HepG2 (cell line): ENCODE measurements at regions not wholly inside any gene's neighbourhood (a gene's known extent, or its start where the extent isn't known, plus 50 kb on each side); places are given as distances from the start of the nearest gene placed in this dataset.

ENCODE experiments used
- ATAC-seq: fragments of 200-7000 bp; cut with Tn5 transposase; 3 replicates; pipeline ENCODE4 v1.9.1; 2020; ENCODE audit warnings: mild to moderate bottlenecking, moderate library complexity
- BruUV-seq: library from RNA; stranded (reverse); fragments of 400-500 nt; replicated peaks from 2 replicates; lab custom pipeline; 2021; lab: Mats Ljungman, UMichigan
- CTCF ChIA-PET: fragments of 300-600 bp; formaldehyde crosslinking; extraction: SDS; loops from one replicate; lab custom pipeline; 2021; ENCODE audit warnings: low total read pairs, inconsistent platforms, low intra/inter-chr PET ratio; lab: Yijun Ruan, JAX
- POLR2A ChIA-PET: fragments of 350-600 bp; sonication (Branson Sonifier 250); formaldehyde crosslinking; loops from one replicate; lab custom pipeline; 2020; ENCODE audit warnings: antibody characterized with exemption, inconsistent platforms; lab: Yijun Ruan, JAX
- DNase-seq: peaks from one replicate; pipeline ENCODE4 v3.0.0-alpha.2; 2015; ENCODE audit warnings: low spot score
- FAIRE-seq: peaks from 3 replicates; lab custom pipeline; 2011; peaks lifted over from hg19 to GRCh38; lab: Jason Lieb, UNC
- H2AFZ ChIP-seq: one replicate; pipeline ENCODE4 v1.6.1; 2011; ENCODE audit warnings: low read length, inconsistent platforms
- H3K27ac ChIP-seq: fragments of 300-600 bp; 3 replicates; pipeline ENCODE4 v1.8.0; 2011; ENCODE audit warnings: mixed run types, mild to moderate bottlenecking, mixed read lengths, low read length, inconsistent platforms; ENCODE audit not compliant: insufficient read depth; ENCODE audit errors: extremely low read length
- H3K27me3 ChIP-seq, 2 experiments: fragments of 200-600 bp in 1 of 2; 2 replicates in 1 of 2; 3 replicates in 1 of 2; pipeline versions ENCODE4 v1.6.0 to v1.8.0; 2011; ENCODE audit warnings: low read length in 2 of 2, mild to moderate bottlenecking in 2 of 2, moderate library complexity in 2 of 2, inconsistent platforms in 1 of 2; ENCODE audit not compliant: insufficient read depth in 2 of 2, control insufficient read depth in 1 of 2
- H3K36me3 ChIP-seq, 2 experiments: fragments of 200-600 bp in 1 of 2; replicated peaks in 1 of 2; 2 replicates in 1 of 2; 3 replicates in 1 of 2; pipeline versions ENCODE4 v1.5.1 to v1.8.0; 2011; ENCODE audit warnings: low read length in 2 of 2, inconsistent platforms in 1 of 2; ENCODE audit not compliant: insufficient read depth in 2 of 2, control insufficient read depth in 1 of 2
- H3K4me1 ChIP-seq: 2 replicates; pipeline ENCODE4 v1.5.1; 2012; ENCODE audit warnings: low read length, inconsistent platforms; ENCODE audit not compliant: insufficient read depth
- H3K4me2 ChIP-seq: 2 replicates; pipeline ENCODE4 v1.6.0; 2011; ENCODE audit warnings: low read depth, low read length, inconsistent platforms
- H3K4me3 ChIP-seq, 3 experiments: fragments of 200-600 bp in 1 of 3; sonication (generic), shearing (Covaris generic) in 1 of 3; replicated peaks in 1 of 3; 2 replicates each; pipeline ENCODE4 v1.5.1; 2011 to 2016; ENCODE audit warnings: low read length in 3 of 3, inconsistent platforms in 2 of 3, low read depth in 2 of 3, mild to moderate bottlenecking in 2 of 3, control low read depth in 1 of 3, mixed read lengths in 1 of 3; ENCODE audit not compliant: insufficient read depth in 1 of 3
- H3K79me2 ChIP-seq: one replicate; pipeline ENCODE4 v1.6.1; 2011; ENCODE audit warnings: low read length, inconsistent platforms; ENCODE audit not compliant: insufficient read depth
- H3K9ac ChIP-seq: 2 replicates; pipeline ENCODE4 v1.6.0; 2011; ENCODE audit warnings: mild to moderate bottlenecking, low read depth, low read length, inconsistent platforms; ENCODE audit not compliant: insufficient read depth
- H3K9me3 ChIP-seq: 2 replicates; pipeline ENCODE4 v1.5.1; 2012; ENCODE audit warnings: mild to moderate bottlenecking, low read length
- H4K20me1 ChIP-seq: 2 replicates; pipeline ENCODE4 v1.6.0; 2011; ENCODE audit warnings: inconsistent platforms, mild to moderate bottlenecking, low read length, moderate library complexity; ENCODE audit not compliant: insufficient read depth
- ARNT2 ChIP-seq: sonication (generic); formaldehyde crosslinking; IDR thresholded peaks from 2 replicates; pipeline ENCODE4 v1.8.0; 2022; ENCODE audit warnings: mild to moderate bottlenecking, low read depth, missing genetic modification reagents, moderate library complexity
- BORCS8-MEF2B ChIP-seq: sonication (generic); formaldehyde crosslinking; IDR thresholded peaks from 2 replicates; pipeline ENCODE4 v1.8.0; 2022; ENCODE audit warnings: mild to moderate bottlenecking, missing genetic modification reagents
- FOXP1 ChIP-seq, 2 experiments: fragments of 450-650 bp in 1 of 2; IDR thresholded peaks; 2 replicates each; pipeline ENCODE4 v1.6.1; 2017 to 2018; ENCODE audit warnings: antibody characterized with exemption in 1 of 2
- HNRNPUL1 ChIP-seq: fragments of 200-400 bp; formaldehyde crosslinking; IDR thresholded peaks from 2 replicates; pipeline ENCODE4 v1.6.1; 2017; ENCODE audit warnings: low read depth, mild to moderate bottlenecking, low read length, moderate library complexity
- HOXA7 ChIP-seq: sonication (generic); formaldehyde crosslinking; IDR thresholded peaks from 2 replicates; pipeline ENCODE4 v1.8.1; 2022; ENCODE audit warnings: mild to moderate bottlenecking, missing genetic modification reagents, moderate library complexity
- ISL2 ChIP-seq: sonication (generic); formaldehyde crosslinking; IDR thresholded peaks from 2 replicates; pipeline ENCODE4 v1.5.0; 2020; ENCODE audit warnings: missing genetic modification reagents
- RORA ChIP-seq: sonication (generic); formaldehyde crosslinking; IDR thresholded peaks from 2 replicates; pipeline ENCODE4 v1.5.0; 2020; ENCODE audit warnings: mild to moderate bottlenecking, missing genetic modification reagents, moderate library complexity
- SETDB1 ChIP-seq: sonication (generic); formaldehyde crosslinking; IDR thresholded peaks from 2 replicates; pipeline ENCODE4 v1.5.1; 2020; ENCODE audit warnings: missing genetic modification reagents, mild to moderate bottlenecking, borderline replicate concordance
- SOX13 ChIP-seq, 3 experiments: fragments of 450-650 bp in 1 of 3; sonication (generic) in 1 of 3; formaldehyde crosslinking in 1 of 3; IDR thresholded peaks in 2 of 3; conservative IDR thresholded peaks in 1 of 3; 2 replicates each; pipeline versions ENCODE4 v1.5.0 to v1.6.1; 2016 to 2020; ENCODE audit warnings: antibody characterized with exemption in 1 of 3, mild to moderate bottlenecking in 1 of 3, missing compliant biosample characterization in 1 of 3, missing genetic modification reagents in 1 of 3, moderate library complexity in 1 of 3
- SYNCRIP ChIP-seq: fragments of 200-400 bp; formaldehyde crosslinking; IDR thresholded peaks from 2 replicates; pipeline ENCODE4 v1.6.1; 2018; ENCODE audit warnings: mild to moderate bottlenecking, low read depth, low read length; ENCODE audit not compliant: insufficient read depth
- TGIF2 ChIP-seq: IDR thresholded peaks from 2 replicates; pipeline ENCODE4 v1.6.1; 2016; ENCODE audit warnings: control low read depth, missing compliant biosample characterization
- XRCC5 ChIP-seq: fragments of 200-400 bp; formaldehyde crosslinking; optimal IDR thresholded peaks from 2 replicates; pipeline ENCODE3; 2017; ENCODE audit warnings: mild to moderate bottlenecking, low read length
- ZBTB43 ChIP-seq: sonication (generic); formaldehyde crosslinking; conservative IDR thresholded peaks from 2 replicates; pipeline ENCODE4 v1.4.0; 2020; ENCODE audit warnings: missing genetic modification reagents
- ZFP41 ChIP-seq: sonication (generic); formaldehyde crosslinking; IDR thresholded peaks from 2 replicates; pipeline ENCODE4 v1.4.0; 2020; ENCODE audit warnings: mild to moderate bottlenecking, missing genetic modification reagents, borderline replicate concordance
- ZNF382 ChIP-seq: sonication (generic); formaldehyde crosslinking; IDR thresholded peaks from 2 replicates; pipeline ENCODE4 v1.5.0; 2020; ENCODE audit warnings: missing genetic modification reagents, mild to moderate bottlenecking, borderline replicate concordance
- ZNF703 ChIP-seq: sonication (generic); formaldehyde crosslinking; IDR thresholded peaks from 2 replicates; pipeline ENCODE4 v1.5.1; 2020; ENCODE audit warnings: missing genetic modification reagents, mild to moderate bottlenecking, moderate library complexity, borderline replicate concordance
- in situ Hi-C: cut with HindIII; loops from 2 replicates; pipeline ENCODE4 v1.10.0; 2017; ENCODE audit warnings: low pct_unique_long_range_greater_than_20kb; ENCODE audit not compliant: extremely low pct_ligation_motif_present
- intact Hi-C: fragments of 100-400 bp; cut with micrococcal nuclease; formaldehyde crosslinking; loops from one replicate; pipeline ENCODE4 v1.10.0; 2022; ENCODE audit not compliant: unreplicated experiment
- TF ChIP-seq, protein P1 (sequence below): sonication (generic); formaldehyde crosslinking; IDR thresholded peaks from 2 replicates; pipeline ENCODE4 v1.4.0; 2020; ENCODE audit warnings: missing genetic modification reagents
- TF ChIP-seq, protein P2 (sequence below): sonication (generic); formaldehyde crosslinking; IDR thresholded peaks from 2 replicates; pipeline ENCODE4 v1.4.0; 2020; ENCODE audit warnings: missing genetic modification reagents, borderline replicate concordance

- ATAC-seq, result no peak
- POLR2A ChIA-PET, result no interaction called here
- H3K36me3 ChIP-seq, result no peaks in the 10 kb centered on the region
- TF ChIP-seq ZNF382 (CRISPR knock-in tag) (no peak), FOXP1 (IDR thresholded peaks at IDR 0.05) (no peak), FOXP1 (CRISPR knock-in tag; IDR thresholded peaks at IDR 0.05) (no peak), XRCC5 (no peak), ARNT2 (no peak), TGIF2 (CRISPR knock-in tag) (no peak), BORCS8-MEF2B (no peak), RORA (CRISPR knock-in tag) (no peak), HNRNPUL1 (no peak), ZFP41 (CRISPR knock-in tag) (no peak), ZNF703 (CRISPR knock-in tag) (no peak), HOXA7 (CRISPR knock-in tag) (no peak), SOX13 (IDR thresholded peaks at IDR 0.05) (no peak), SOX13 (CRISPR knock-in tag; conservative IDR thresholded peaks at IDR 0.05 in 1 of 2, IDR thresholded peaks at IDR 0.05 in 1 of 2) (no peak), SYNCRIP (no peak), ZBTB43 (CRISPR knock-in tag) (no peak), SETDB1 (CRISPR knock-in tag) (no peak), ISL2 (CRISPR knock-in tag) (no peak)
- TF ChIP-seq, protein P1, sequence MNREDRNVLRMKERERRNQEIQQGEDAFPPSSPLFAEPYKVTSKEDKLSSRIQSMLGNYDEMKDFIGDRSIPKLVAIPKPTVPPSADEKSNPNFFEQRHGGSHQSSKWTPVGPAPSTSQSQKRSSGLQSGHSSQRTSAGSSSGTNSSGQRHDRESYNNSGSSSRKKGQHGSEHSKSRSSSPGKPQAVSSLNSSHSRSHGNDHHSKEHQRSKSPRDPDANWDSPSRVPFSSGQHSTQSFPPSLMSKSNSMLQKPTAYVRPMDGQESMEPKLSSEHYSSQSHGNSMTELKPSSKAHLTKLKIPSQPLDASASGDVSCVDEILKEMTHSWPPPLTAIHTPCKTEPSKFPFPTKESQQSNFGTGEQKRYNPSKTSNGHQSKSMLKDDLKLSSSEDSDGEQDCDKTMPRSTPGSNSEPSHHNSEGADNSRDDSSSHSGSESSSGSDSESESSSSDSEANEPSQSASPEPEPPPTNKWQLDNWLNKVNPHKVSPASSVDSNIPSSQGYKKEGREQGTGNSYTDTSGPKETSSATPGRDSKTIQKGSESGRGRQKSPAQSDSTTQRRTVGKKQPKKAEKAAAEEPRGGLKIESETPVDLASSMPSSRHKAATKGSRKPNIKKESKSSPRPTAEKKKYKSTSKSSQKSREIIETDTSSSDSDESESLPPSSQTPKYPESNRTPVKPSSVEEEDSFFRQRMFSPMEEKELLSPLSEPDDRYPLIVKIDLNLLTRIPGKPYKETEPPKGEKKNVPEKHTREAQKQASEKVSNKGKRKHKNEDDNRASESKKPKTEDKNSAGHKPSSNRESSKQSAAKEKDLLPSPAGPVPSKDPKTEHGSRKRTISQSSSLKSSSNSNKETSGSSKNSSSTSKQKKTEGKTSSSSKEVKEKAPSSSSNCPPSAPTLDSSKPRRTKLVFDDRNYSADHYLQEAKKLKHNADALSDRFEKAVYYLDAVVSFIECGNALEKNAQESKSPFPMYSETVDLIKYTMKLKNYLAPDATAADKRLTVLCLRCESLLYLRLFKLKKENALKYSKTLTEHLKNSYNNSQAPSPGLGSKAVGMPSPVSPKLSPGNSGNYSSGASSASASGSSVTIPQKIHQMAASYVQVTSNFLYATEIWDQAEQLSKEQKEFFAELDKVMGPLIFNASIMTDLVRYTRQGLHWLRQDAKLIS, result no peak
- TF ChIP-seq, protein P2, sequence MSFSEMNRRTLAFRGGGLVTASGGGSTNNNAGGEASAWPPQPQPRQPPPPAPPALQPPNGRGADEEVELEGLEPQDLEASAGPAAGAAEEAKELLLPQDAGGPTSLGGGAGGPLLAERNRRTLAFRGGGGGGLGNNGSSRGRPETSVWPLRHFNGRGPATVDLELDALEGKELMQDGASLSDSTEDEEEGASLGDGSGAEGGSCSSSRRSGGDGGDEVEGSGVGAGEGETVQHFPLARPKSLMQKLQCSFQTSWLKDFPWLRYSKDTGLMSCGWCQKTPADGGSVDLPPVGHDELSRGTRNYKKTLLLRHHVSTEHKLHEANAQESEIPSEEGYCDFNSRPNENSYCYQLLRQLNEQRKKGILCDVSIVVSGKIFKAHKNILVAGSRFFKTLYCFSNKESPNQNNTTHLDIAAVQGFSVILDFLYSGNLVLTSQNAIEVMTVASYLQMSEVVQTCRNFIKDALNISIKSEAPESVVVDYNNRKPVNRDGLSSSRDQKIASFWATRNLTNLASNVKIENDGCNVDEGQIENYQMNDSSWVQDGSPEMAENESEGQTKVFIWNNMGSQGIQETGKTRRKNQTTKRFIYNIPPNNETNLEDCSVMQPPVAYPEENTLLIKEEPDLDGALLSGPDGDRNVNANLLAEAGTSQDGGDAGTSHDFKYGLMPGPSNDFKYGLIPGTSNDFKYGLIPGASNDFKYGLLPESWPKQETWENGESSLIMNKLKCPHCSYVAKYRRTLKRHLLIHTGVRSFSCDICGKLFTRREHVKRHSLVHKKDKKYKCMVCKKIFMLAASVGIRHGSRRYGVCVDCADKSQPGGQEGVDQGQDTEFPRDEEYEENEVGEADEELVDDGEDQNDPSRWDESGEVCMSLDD, result no peak
These were observed 283.8 kb upstream of the C11orf87 start for GRCh38 chr11:109138196-109138595.

More at GRCh38 chr11:109138196-109138595, 283.8 kb upstream of the C11orf87 start:
- BruUV-seq, result no TSS peak
- no peak overlapping the region for H3K4me2 ChIP-seq
- no peak overlapping the region for H3K9ac ChIP-seq
- no peak overlapping the region for H3K27ac ChIP-seq
- H3K79me2 ChIP-seq, result no peaks in the 10 kb centered on the region
- H3K9me3 ChIP-seq, result no peaks in the 10 kb centered on the region
- no peaks in the 10 kb centered on the region for H4K20me1 ChIP-seq
- no peak overlapping the region for H3K4me3 ChIP-seq
- no peaks in the 10 kb centered on the region for H3K27me3 ChIP-seq
- intact Hi-C loops (no loop called here), in situ Hi-C loops (no loop called here)
- H2AFZ ChIP-seq, result no peak overlapping the region
- no peaks in the 10 kb centered on the region for H3K4me1 ChIP-seq
- no peak for FAIRE-seq
- no peak for DNase-seq
- CTCF ChIA-PET, result no interaction called here
